Esophagus muscularis mucosa (tissue), 4 donors: ENCODE measurements at regions not wholly inside any gene's neighbourhood (a gene's known extent, or its start where the extent isn't known, plus 50 kb on each side); places are given as distances from the start of the nearest gene placed in this dataset.
"Not testable (repeated sequence)": the region's sequence is repeated elsewhere in the genome, so short reads cannot be mapped to it uniquely, and the experiment has no call there.

ENCODE experiments used
- EP300 ChIP-seq: sonication (generic); formaldehyde crosslinking; IDR thresholded peaks from one replicate; pipeline ENCODE4 v1.6.1; 2017; ENCODE audit warnings: antibody characterized with exemption
- POLR2A ChIP-seq: fragments of 450-650 bp; IDR thresholded peaks from one replicate; pipeline ENCODE4 v1.6.1; 2017; ENCODE audit warnings: antibody characterized with exemption, moderate library complexity, mild to moderate bottlenecking, low read depth
- POLR2AphosphoS5 ChIP-seq, 2 donors: sonication (generic); formaldehyde crosslinking; IDR thresholded peaks; one replicate each; pipeline ENCODE4 v1.6.1; 2017; ENCODE audit warnings: antibody characterized with exemption in 2 of 2
- TF ChIP-seq, protein P1 (sequence below), 3 experiments: fragments of 200-600 bp in 2 of 3; fragments of 450-650 bp in 1 of 3; sonication (generic) in 2 of 3; IDR thresholded peaks; one replicate each; pipeline ENCODE4 v1.5.1; 2017 to 2019; ENCODE audit warnings: antibody characterized with exemption in 3 of 3, mild to moderate bottlenecking in 2 of 3, moderate library complexity in 1 of 3

DNA sequence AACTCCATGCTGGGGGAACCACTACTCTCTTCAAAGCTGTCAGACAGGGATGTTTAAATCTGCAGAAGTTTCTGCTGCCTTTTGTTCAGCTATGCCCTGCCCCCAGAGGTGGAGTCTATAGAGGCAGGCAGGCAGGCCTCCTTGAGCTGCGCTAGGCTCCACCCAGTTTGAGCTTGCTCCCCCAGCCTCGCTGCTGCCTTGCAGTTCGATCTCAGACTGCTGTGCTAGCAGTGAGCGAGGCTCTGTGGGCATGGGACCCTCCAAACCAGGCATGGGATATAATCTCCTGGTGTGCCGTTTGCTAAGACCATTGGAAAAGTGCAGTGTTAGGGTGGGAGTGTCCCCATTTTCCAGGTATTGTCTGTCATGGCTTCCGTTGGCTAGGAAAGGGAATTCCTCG is 171.8 kb downstream of the PDCD6IP start:
- TF ChIP-seq EP300; POLR2AphosphoS5 (IDR thresholded peaks at IDR 0.05); POLR2A: not testable (repeated sequence)
- TF ChIP-seq, protein P1, sequence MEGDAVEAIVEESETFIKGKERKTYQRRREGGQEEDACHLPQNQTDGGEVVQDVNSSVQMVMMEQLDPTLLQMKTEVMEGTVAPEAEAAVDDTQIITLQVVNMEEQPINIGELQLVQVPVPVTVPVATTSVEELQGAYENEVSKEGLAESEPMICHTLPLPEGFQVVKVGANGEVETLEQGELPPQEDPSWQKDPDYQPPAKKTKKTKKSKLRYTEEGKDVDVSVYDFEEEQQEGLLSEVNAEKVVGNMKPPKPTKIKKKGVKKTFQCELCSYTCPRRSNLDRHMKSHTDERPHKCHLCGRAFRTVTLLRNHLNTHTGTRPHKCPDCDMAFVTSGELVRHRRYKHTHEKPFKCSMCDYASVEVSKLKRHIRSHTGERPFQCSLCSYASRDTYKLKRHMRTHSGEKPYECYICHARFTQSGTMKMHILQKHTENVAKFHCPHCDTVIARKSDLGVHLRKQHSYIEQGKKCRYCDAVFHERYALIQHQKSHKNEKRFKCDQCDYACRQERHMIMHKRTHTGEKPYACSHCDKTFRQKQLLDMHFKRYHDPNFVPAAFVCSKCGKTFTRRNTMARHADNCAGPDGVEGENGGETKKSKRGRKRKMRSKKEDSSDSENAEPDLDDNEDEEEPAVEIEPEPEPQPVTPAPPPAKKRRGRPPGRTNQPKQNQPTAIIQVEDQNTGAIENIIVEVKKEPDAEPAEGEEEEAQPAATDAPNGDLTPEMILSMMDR (IDR thresholded peaks at IDR 0.05), result not testable (repeated sequence)
